ENCODE measurements at regions not wholly inside any gene's neighbourhood (a gene's known extent, or its start where the extent isn't known, plus 50 kb on each side); places are given as distances from the start of the nearest gene placed in this dataset.

- TF ChIP-seq CTCF (IDR thresholded peaks at IDR 0.05) (no peak), POLR2A (IDR thresholded peaks at IDR 0.05) (no peak)
These were observed 424.4 kb upstream of the ID2 start for GRCh38 chr2:8257502-8257901.

Measured in adrenal gland (tissue), 5 donors.